HG02759 (cell line): ENCODE measurements at regions not wholly inside any gene's neighbourhood (a gene's known extent, or its start where the extent isn't known, plus 50 kb on each side); places are given as distances from the start of the nearest gene placed in this dataset.

Experiments
- ATAC-seq: cut with Tn5 transposase; IDR thresholded peaks from one replicate; pipeline ENCODE4 v1.9.1; 2021; ENCODE audit warnings: mild to moderate bottlenecking, moderate library complexity; ENCODE audit not compliant: unreplicated experiment

GRCh38 chr7:42858570-42858969 lies 53.3 kb downstream of the C7orf25 start:
- no peak for ATAC-seq

- peak; percentile 28 for ATAC-seq
These were observed 55.3 kb downstream of the C7orf25 start for GRCh38 chr7:42856605-42856987.

GRCh38 chr7:42854571-42855118 lies 57.2 kb downstream of the C7orf25 start:
- ATAC-seq = no peak

- no peak for ATAC-seq
These were observed 59.3 kb downstream of the C7orf25 start for GRCh38 chr7:42852531-42852930.

GRCh38 chr7:42843205-42843800 lies 68.6 kb downstream of the C7orf25 start:
- ATAC-seq = peak; percentile 73

GRCh38 chr7:42834676-42835075 lies 77.2 kb downstream of the C7orf25 start:
- no peak for ATAC-seq

GRCh38 chr7:42833411-42833810 lies 78.5 kb downstream of the C7orf25 start:
- ATAC-seq = no peak

GRCh38 chr7:42832667-42833066 lies 79.2 kb downstream of the C7orf25 start:
- ATAC-seq = no peak

- ATAC-seq = no peak
These were observed 80.0 kb downstream of the C7orf25 start for GRCh38 chr7:42831718-42832522.

GRCh38 chr7:42831006-42831717 lies 80.7 kb downstream of the C7orf25 start:
- ATAC-seq = no peak

- no peak for ATAC-seq
These were observed 99.1 kb downstream of the C7orf25 start for GRCh38 chr7:42812779-42813178.

- no peak for ATAC-seq
These were observed 106.3 kb downstream of the C7orf25 start for GRCh38 chr7:42805601-42806000.

GRCh38 chr7:42794673-42795072 lies 117.2 kb downstream of the C7orf25 start:
- no peak for ATAC-seq

- no peak for ATAC-seq
These were observed 119.0 kb downstream of the C7orf25 start for GRCh38 chr7:42792841-42793240.

- no peak for ATAC-seq
These were observed 121.7 kb downstream of the C7orf25 start for GRCh38 chr7:42790196-42790595.

GRCh38 chr7:42774436-42774835 lies 137.4 kb downstream of the C7orf25 start:
- ATAC-seq = no peak

- ATAC-seq = no peak
These were observed 141.8 kb downstream of the C7orf25 start for GRCh38 chr7:42770114-42770513.

GRCh38 chr7:42768045-42768444 lies 143.8 kb downstream of the C7orf25 start:
- no peak for ATAC-seq

- ATAC-seq = no peak
These were observed 145.0 kb downstream of the C7orf25 start for GRCh38 chr7:42766782-42767423.

GRCh38 chr7:42765931-42766330 lies 145.9 kb downstream of the C7orf25 start:
- ATAC-seq = no peak

GRCh38 chr7:42763137-42763551 lies 148.7 kb downstream of the C7orf25 start:
- no peak for ATAC-seq
